MM.1S (cell line): ENCODE measurements at regions not wholly inside any gene's neighbourhood (a gene's known extent, or its start where the extent isn't known, plus 50 kb on each side); places are given as distances from the start of the nearest gene placed in this dataset.

Source experiments
- DNase-seq: peaks from one replicate; pipeline ENCODE4 v3.0.0-alpha.2; 2015
- H2AFZ ChIP-seq: fragments of 300-600 bp; sonication (generic); 2 replicates; pipeline ENCODE4 v1.6.0; 2016; ENCODE audit warnings: antibody characterized with exemption, low read length
- H3F3A ChIP-seq: fragments of 300-600 bp; sonication (generic); 2 replicates; pipeline ENCODE4 v1.6.1; 2016; ENCODE audit warnings: mild to moderate bottlenecking, antibody characterized with exemption, low read length, moderate library complexity, mixed read lengths; ENCODE audit not compliant: insufficient read depth
- H3K27ac ChIP-seq: fragments of 300-600 bp; sonication (generic); 2 replicates; pipeline ENCODE4 v1.5.1; 2016; ENCODE audit warnings: mild to moderate bottlenecking, low read length
- H3K27me3 ChIP-seq: fragments of 300-600 bp; sonication (generic); replicated peaks from 2 replicates; pipeline ENCODE4 v1.6.0; 2016; ENCODE audit warnings: low read length; ENCODE audit not compliant: insufficient read depth
- H3K36me3 ChIP-seq: fragments of 300-600 bp; sonication (generic); replicated peaks from 2 replicates; pipeline ENCODE4 v1.6.1; 2016; ENCODE audit warnings: mild to moderate bottlenecking, low read length, mixed read lengths; ENCODE audit not compliant: insufficient read depth
- H3K4me1 ChIP-seq: fragments of 300-600 bp; sonication (generic); 2 replicates; pipeline ENCODE4 v1.6.1; 2016; ENCODE audit warnings: low read length, mixed read lengths
- H3K4me2 ChIP-seq: fragments of 300-600 bp; sonication (generic); 2 replicates; pipeline ENCODE4 v1.6.0; 2016; ENCODE audit warnings: low read depth, low read length
- H3K4me3 ChIP-seq: fragments of 300-600 bp; sonication (generic); 2 replicates; pipeline ENCODE4 v1.5.1; 2016; ENCODE audit warnings: low read length, mixed read lengths
- H3K79me2 ChIP-seq: fragments of 300-600 bp; sonication (generic); 2 replicates; pipeline ENCODE4 v1.6.1; 2016; ENCODE audit warnings: mixed run types, low read length, mixed read lengths
- H3K9ac ChIP-seq: fragments of 300-600 bp; sonication (generic); 2 replicates; pipeline ENCODE4 v1.6.1; 2016; ENCODE audit warnings: low read length, mixed read lengths
- H3K9me2 ChIP-seq: fragments of 300-600 bp; sonication (generic); replicated peaks from 2 replicates; pipeline ENCODE4 v1.6.1; 2016; ENCODE audit warnings: mild to moderate bottlenecking, low read length, mixed read lengths; ENCODE audit not compliant: insufficient read depth
- H3K9me3 ChIP-seq: fragments of 300-600 bp; sonication (generic); replicated peaks from 2 replicates; pipeline ENCODE4 v1.6.1; 2016; ENCODE audit warnings: mild to moderate bottlenecking, low read length, mixed read lengths; ENCODE audit not compliant: insufficient read depth
- H4K20me1 ChIP-seq: fragments of 300-600 bp; sonication (generic); 2 replicates; pipeline ENCODE4 v1.6.1; 2016; ENCODE audit warnings: mild to moderate bottlenecking, low read length, moderate library complexity, mixed read lengths; ENCODE audit not compliant: insufficient read depth
- CTCF ChIP-seq: fragments of 300-600 bp; sonication (generic); IDR thresholded peaks from 2 replicates; pipeline ENCODE4 v1.5.1; 2016; ENCODE audit warnings: antibody characterized with exemption, low read length, mixed read lengths
- EZH2 ChIP-seq: fragments of 300-600 bp; sonication (generic); optimal IDR thresholded peaks from 2 replicates; pipeline ENCODE3; 2017; ENCODE audit warnings: low read depth, mild to moderate bottlenecking, antibody characterized with exemption, low read length, mixed read lengths
- EZH2phosphoT487 ChIP-seq: fragments of 300-600 bp; sonication (generic); IDR thresholded peaks from 2 replicates; pipeline ENCODE4 v1.6.1; 2018; ENCODE audit warnings: antibody characterized with exemption, low read length

- no peak overlapping the region for H3K27ac ChIP-seq
Observed at GRCh38 chr3:21860082-21860475, 109.1 kb upstream of the ZNF385D start.

GRCh38 chr3:21860657-21861056, 109.6 kb upstream of the ZNF385D start:
- Histone ChIP-seq H3K27ac (no peak overlapping the region), H3K4me3 (no peak overlapping the region), H3K4me2 (no peak overlapping the region), H3K27me3 (no peaks in the 10 kb centered on the region), H2AFZ (no peak overlapping the region), H3F3A (no peaks in the 10 kb centered on the region), H3K9me2 (no peaks in the 10 kb centered on the region), H3K36me3 (no peaks in the 10 kb centered on the region), H3K4me1 (no peaks in the 10 kb centered on the region), H4K20me1 (no peaks in the 10 kb centered on the region), H3K9me3 (no peaks in the 10 kb centered on the region), H3K9ac (no peak overlapping the region), H3K79me2 (no peaks in the 10 kb centered on the region)
- no peak for DNase-seq
- no peak for TF ChIP-seq EZH2
- no peak for TF ChIP-seq EZH2phosphoT487
- TF ChIP-seq CTCF: no peak

More at GRCh38 chr3:21860082-21860475, 109.1 kb upstream of the ZNF385D start:
- Histone ChIP-seq H3F3A (no peaks in the 10 kb centered on the region), H3K27me3 (no peaks in the 10 kb centered on the region), H3K36me3 (no peaks in the 10 kb centered on the region), H3K9me2 (no peaks in the 10 kb centered on the region), H2AFZ (no peak overlapping the region), H3K9ac (no peak overlapping the region), H3K4me2 (no peak overlapping the region), H3K9me3 (no peaks in the 10 kb centered on the region), H3K4me3 (no peak overlapping the region), H3K4me1 (no peaks in the 10 kb centered on the region), H4K20me1 (no peaks in the 10 kb centered on the region), H3K79me2 (no peaks in the 10 kb centered on the region)
- DNase-seq: no peak
- TF ChIP-seq EZH2phosphoT487: no peak
- no peak for TF ChIP-seq EZH2

GRCh38 chr3:21876782-21877181, 125.8 kb upstream of the ZNF385D start:
- Histone ChIP-seq H3K9me2 (no peaks in the 10 kb centered on the region), H2AFZ (no peak overlapping the region), H3K79me2 (no peaks in the 10 kb centered on the region), H3K27ac (no peak overlapping the region), H3K4me3 (no peak overlapping the region), H3K4me2 (no peak overlapping the region), H3F3A (no peaks in the 10 kb centered on the region), H3K4me1 (no peaks in the 10 kb centered on the region), H4K20me1 (no peaks in the 10 kb centered on the region), H3K27me3 (no peaks in the 10 kb centered on the region), H3K9ac (no peak overlapping the region), H3K9me3 (no peaks in the 10 kb centered on the region), H3K36me3 (no peaks in the 10 kb centered on the region)
- DNase-seq: no peak
- TF ChIP-seq CTCF (no peak), EZH2 (no peak), EZH2phosphoT487 (no peak)

GRCh38 chr3:21877214-21877754, 126.3 kb upstream of the ZNF385D start:
- Histone ChIP-seq H3K9ac (no peak overlapping the region), H4K20me1 (no peaks in the 10 kb centered on the region), H3K36me3 (no peaks in the 10 kb centered on the region), H3K9me3 (no peaks in the 10 kb centered on the region), H3F3A (no peaks in the 10 kb centered on the region), H3K9me2 (no peaks in the 10 kb centered on the region), H3K27me3 (no peaks in the 10 kb centered on the region), H2AFZ (no peak overlapping the region), H3K4me3 (no peak overlapping the region), H3K79me2 (no peaks in the 10 kb centered on the region), H3K4me2 (no peak overlapping the region), H3K27ac (no peak overlapping the region), H3K4me1 (no peaks in the 10 kb centered on the region)
- no peak for DNase-seq
- no peak for TF ChIP-seq EZH2phosphoT487
- TF ChIP-seq CTCF: no peak
- TF ChIP-seq EZH2: no peak
